Dermis microvascular lymphatic vessel endothelial cell (primary cell): ENCODE measurements at regions not wholly inside any gene's neighbourhood (a gene's known extent, or its start where the extent isn't known, plus 50 kb on each side); places are given as distances from the start of the nearest gene placed in this dataset.

Experiments used
- DNase-seq, 2 donors: peaks; one replicate each; pipeline versions ENCODE4 v3.0.0 to v3.0.0-alpha.2; 2010; ENCODE audit warnings: low read depth in 2 of 2

GRCh38 chr1:29502911-29503840, 266.9 kb downstream of the PTPRU start:
- no peak for DNase-seq

- DNase-seq = no peak
Measured at GRCh38 chr1:29502225-29502910, 266.0 kb downstream of the PTPRU start.

- no peak for DNase-seq
Measured at GRCh38 chr1:29501227-29501976, 265.1 kb downstream of the PTPRU start.

GRCh38 chr1:29500651-29501050, 264.3 kb downstream of the PTPRU start:
- DNase-seq = no peak

GRCh38 chr1:29500041-29500440, 263.7 kb downstream of the PTPRU start:
- DNase-seq = no peak

- no peak for DNase-seq
Measured at GRCh38 chr1:29499104-29499650, 262.9 kb downstream of the PTPRU start.

- DNase-seq = no peak
Measured at GRCh38 chr1:29498126-29499103, 262.1 kb downstream of the PTPRU start.

GRCh38 chr1:29497395-29498125, 261.2 kb downstream of the PTPRU start:
- no peak for DNase-seq

GRCh38 chr1:29496701-29497100, 260.4 kb downstream of the PTPRU start:
- DNase-seq = no peak

- no peak for DNase-seq
Measured at GRCh38 chr1:29490204-29490934, 254.0 kb downstream of the PTPRU start.

- DNase-seq = no peak
Measured at GRCh38 chr1:29489471-29489870, 253.1 kb downstream of the PTPRU start.

GRCh38 chr1:29488794-29489311, 252.5 kb downstream of the PTPRU start:
- no peak for DNase-seq

- no peak for DNase-seq
Measured at GRCh38 chr1:29488086-29488793, 251.9 kb downstream of the PTPRU start.

GRCh38 chr1:29487291-29487690, 251.0 kb downstream of the PTPRU start:
- no peak for DNase-seq

- no peak for DNase-seq
Measured at GRCh38 chr1:29485096-29485925, 249.0 kb downstream of the PTPRU start.

GRCh38 chr1:29482991-29483390, 246.7 kb downstream of the PTPRU start:
- no peak for DNase-seq

- no peak for DNase-seq
Measured at GRCh38 chr1:29482064-29482463, 245.7 kb downstream of the PTPRU start.
